ENCODE measurements at regions not wholly inside any gene's neighbourhood (a gene's known extent, or its start where the extent isn't known, plus 50 kb on each side); places are given as distances from the start of the nearest gene placed in this dataset.

GRCh38 chr5:23405316-23406068 lies 101.9 kb upstream of the PRDM9 start:
- no peak for TF ChIP-seq POLR2A (IDR thresholded peaks at IDR 0.05)
- TF ChIP-seq, protein P1, sequence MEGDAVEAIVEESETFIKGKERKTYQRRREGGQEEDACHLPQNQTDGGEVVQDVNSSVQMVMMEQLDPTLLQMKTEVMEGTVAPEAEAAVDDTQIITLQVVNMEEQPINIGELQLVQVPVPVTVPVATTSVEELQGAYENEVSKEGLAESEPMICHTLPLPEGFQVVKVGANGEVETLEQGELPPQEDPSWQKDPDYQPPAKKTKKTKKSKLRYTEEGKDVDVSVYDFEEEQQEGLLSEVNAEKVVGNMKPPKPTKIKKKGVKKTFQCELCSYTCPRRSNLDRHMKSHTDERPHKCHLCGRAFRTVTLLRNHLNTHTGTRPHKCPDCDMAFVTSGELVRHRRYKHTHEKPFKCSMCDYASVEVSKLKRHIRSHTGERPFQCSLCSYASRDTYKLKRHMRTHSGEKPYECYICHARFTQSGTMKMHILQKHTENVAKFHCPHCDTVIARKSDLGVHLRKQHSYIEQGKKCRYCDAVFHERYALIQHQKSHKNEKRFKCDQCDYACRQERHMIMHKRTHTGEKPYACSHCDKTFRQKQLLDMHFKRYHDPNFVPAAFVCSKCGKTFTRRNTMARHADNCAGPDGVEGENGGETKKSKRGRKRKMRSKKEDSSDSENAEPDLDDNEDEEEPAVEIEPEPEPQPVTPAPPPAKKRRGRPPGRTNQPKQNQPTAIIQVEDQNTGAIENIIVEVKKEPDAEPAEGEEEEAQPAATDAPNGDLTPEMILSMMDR (IDR thresholded peaks at IDR 0.05): no peak
